K562 (cell line): ENCODE measurements at regions not wholly inside any gene's neighbourhood (a gene's known extent, or its start where the extent isn't known, plus 50 kb on each side); places are given as distances from the start of the nearest gene placed in this dataset.

ENCODE experiments used
- ATAC-seq: fragments of 200-7000 bp; cut with Tn5 transposase; 3 replicates; pipeline ENCODE4 v1.9.1; 2020; ENCODE audit warnings: moderate library complexity
- BruUV-seq: library from RNA; stranded (reverse); fragments of 400-500 nt; replicated peaks from 2 replicates; lab custom pipeline; 2021; lab: Mats Ljungman, UMichigan
- CTCF ChIA-PET: fragments of 300-600 bp; formaldehyde crosslinking; extraction: SDS; loops from one replicate; lab custom pipeline; 2021; ENCODE audit warnings: low intra/inter-chr PET ratio; lab: Yijun Ruan, JAX
- POLR2A ChIA-PET: fragments of 300-600, 350-650 bp; sonication (Branson Sonifier 250); formaldehyde crosslinking; extraction: SDS; loops from one replicate; lab custom pipeline; 2021; ENCODE audit warnings: antibody characterized with exemption, inconsistent platforms; lab: Yijun Ruan, JAX
- DNase-seq, 4 experiments: peaks; one replicate each; pipeline versions ENCODE4 v3.0.0 to v3.0.0-alpha.2; 2011 to 2018; ENCODE audit warnings: low spot score in 3 of 4, mixed read lengths in 3 of 4; ENCODE audit errors: extremely low read depth in 1 of 4
- FAIRE-seq: peaks from 2 replicates; lab custom pipeline; 2011; peaks lifted over from hg19 to GRCh38; lab: Jason Lieb, UNC
- H2AFZ ChIP-seq: 2 replicates; pipeline ENCODE4 v1.6.0; 2011; ENCODE audit warnings: low read depth, low read length, control low read depth, inconsistent platforms
- H3K27ac ChIP-seq: fragments of 200-600 bp; 3 replicates; pipeline ENCODE4 v1.8.0; 2011; ENCODE audit warnings: low read depth, mild to moderate bottlenecking, control low read depth, inconsistent platforms, low read length, moderate library complexity, mixed read lengths; ENCODE audit errors: extremely low read depth
- H3K27me3 ChIP-seq, 2 experiments: fragments of 300-600 bp in 1 of 2; 2 replicates in 1 of 2; 3 replicates in 1 of 2; pipeline versions ENCODE4 v1.6.0 to v1.8.0; 2011; ENCODE audit warnings: inconsistent platforms in 2 of 2, low read length in 2 of 2, mild to moderate bottlenecking in 1 of 2, mixed read lengths in 1 of 2, moderate library complexity in 1 of 2; ENCODE audit not compliant: control insufficient read depth in 2 of 2, insufficient read depth in 2 of 2
- H3K36me3 ChIP-seq: fragments of 300-600 bp; 3 replicates; pipeline ENCODE4 v1.8.0; 2011; ENCODE audit warnings: mild to moderate bottlenecking, low read length, inconsistent platforms; ENCODE audit not compliant: control insufficient read depth, insufficient read depth
- H3K4me1 ChIP-seq, 2 experiments: fragments of 200-600 bp in 1 of 2; replicated peaks in 1 of 2; 2 replicates in 1 of 2; 3 replicates in 1 of 2; pipeline versions ENCODE4 v1.5.1 to v1.8.0; 2011; ENCODE audit warnings: inconsistent platforms in 2 of 2, low read length in 2 of 2, mild to moderate bottlenecking in 1 of 2, mixed read lengths in 1 of 2, moderate library complexity in 1 of 2; ENCODE audit not compliant: control insufficient read depth in 2 of 2, insufficient read depth in 2 of 2
- H3K4me2 ChIP-seq: 2 replicates; pipeline ENCODE4 v1.6.1; 2011; ENCODE audit warnings: low read length, control low read depth, inconsistent platforms, mixed read lengths; ENCODE audit not compliant: insufficient read depth
- H3K4me3 ChIP-seq: fragments of 200-600 bp; sonication (generic), shearing (Covaris generic); 2 replicates; pipeline ENCODE4 v1.5.1; 2016; ENCODE audit warnings: control low read depth, inconsistent platforms
- H3K79me2 ChIP-seq: fragments of 200-600 bp; 3 replicates; pipeline ENCODE4 v1.8.0; 2011; ENCODE audit warnings: low read length, inconsistent platforms; ENCODE audit not compliant: control insufficient read depth, insufficient read depth
- H3K9ac ChIP-seq, 2 experiments: 2 replicates each; pipeline versions ENCODE4 v1.6.0 to v1.6.1; 2011; ENCODE audit warnings: low read depth in 2 of 2, low read length in 2 of 2, control low read depth in 1 of 2, inconsistent platforms in 1 of 2, mild to moderate bottlenecking in 1 of 2, mixed read lengths in 1 of 2; ENCODE audit not compliant: insufficient read depth in 1 of 2
- H3K9me1 ChIP-seq: one replicate; pipeline ENCODE4 v1.6.0; 2011; ENCODE audit warnings: inconsistent platforms, mild to moderate bottlenecking, low read length, moderate library complexity; ENCODE audit not compliant: control insufficient read depth, insufficient read depth
- H3K9me3 ChIP-seq: replicated peaks from 2 replicates; pipeline ENCODE4 v1.5.1; 2011; ENCODE audit warnings: low read depth, low read length, inconsistent platforms; ENCODE audit not compliant: control insufficient read depth, insufficient read depth
- H4K20me1 ChIP-seq: replicated peaks from 2 replicates; pipeline ENCODE4 v1.6.1; 2011; ENCODE audit warnings: low read length, inconsistent platforms, mixed read lengths; ENCODE audit not compliant: control insufficient read depth, insufficient read depth
- BHLHE40 ChIP-seq: IDR thresholded peaks from 2 replicates; pipeline ENCODE4 v1.6.1; 2011; ENCODE audit warnings: low read length, improper control_type of control experiment
- C11orf30 ChIP-seq: fragments of 450-650 bp; IDR thresholded peaks from 2 replicates; pipeline ENCODE4 v1.6.1; 2016; ENCODE audit warnings: low read depth, mild to moderate bottlenecking
- DIDO1 ChIP-seq: fragments of 450-650 bp; IDR thresholded peaks from 2 replicates; pipeline ENCODE4 v1.6.1; 2016; ENCODE audit warnings: low read depth, missing biosample characterization, missing genetic modification characterization
- FOXK1 ChIP-seq: sonication (generic); formaldehyde crosslinking; IDR thresholded peaks from 2 replicates; pipeline ENCODE4 v1.8.0; 2022; ENCODE audit warnings: missing genetic modification reagents, mild to moderate bottlenecking, borderline replicate concordance
- PYGO2 ChIP-seq: fragments of 450-650 bp; IDR thresholded peaks from 2 replicates; pipeline ENCODE4 v1.6.1; 2016; ENCODE audit warnings: mild to moderate bottlenecking, missing genetic modification characterization, moderate library complexity, missing compliant biosample characterization
- SAFB ChIP-seq: fragments of 200-400 bp; formaldehyde crosslinking; IDR thresholded peaks from 2 replicates; pipeline ENCODE4 v1.6.1; 2017; ENCODE audit warnings: low read depth, low read length, borderline replicate concordance
- SIX5 ChIP-seq, 2 experiments: IDR thresholded peaks; 2 replicates each; pipeline ENCODE4 v1.6.1; 2011; ENCODE audit warnings: low read length in 2 of 2, borderline replicate concordance in 1 of 2, low read depth in 1 of 2, mild to moderate bottlenecking in 1 of 2, moderate library complexity in 1 of 2; ENCODE audit not compliant: insufficient read depth in 1 of 2
- ZFPM2 ChIP-seq: fragments of 250-450 bp; sonication (Bioruptor Pico); IDR thresholded peaks from 2 replicates; pipeline ENCODE4 v1.5.1; 2022; ENCODE audit warnings: mild to moderate bottlenecking
- ZNF316 ChIP-seq: fragments of 450-650 bp; IDR thresholded peaks from 2 replicates; pipeline ENCODE4 v1.6.1; 2016
- ZNF79 ChIP-seq: fragments of 250-450 bp; sonication (Bioruptor Pico); IDR thresholded peaks from 2 replicates; pipeline ENCODE4 v1.4.0; 2020; ENCODE audit warnings: low read depth, mild to moderate bottlenecking, moderate library complexity
- WGBS: fragments of 100-300 bp; shearing (Covaris generic); methylation state at CpG from one replicate; pipeline ENCODE4 v1.1.6; 2016; ENCODE audit warnings: low coverage, mixed read lengths; ENCODE audit not compliant: insufficient coverage; ENCODE audit errors: missing lambda C conversion rate; 5-methylcytosine and 5-hydroxymethylcytosine counted together
- in situ Hi-C: fragments of 300-500 bp; cut with MboI; formaldehyde crosslinking; loops from 4 replicates; pipeline ENCODE4 v1.15.0; 2018; ENCODE audit warnings: inconsistent platforms, mixed read lengths
- intact Hi-C: fragments of 100-400 bp; cut with micrococcal nuclease; formaldehyde crosslinking; loops from 2 replicates; pipeline ENCODE4 v1.14.2; 2022
- TF ChIP-seq, protein P1 (sequence below): fragments of 250-450 bp; sonication (Bioruptor Pico); IDR thresholded peaks from 2 replicates; pipeline ENCODE4 v1.5.0; 2022; ENCODE audit warnings: mild to moderate bottlenecking
- TF ChIP-seq, protein P2 (sequence below): fragments of 250-450 bp; sonication (Bioruptor Pico); IDR thresholded peaks from 2 replicates; pipeline ENCODE4 v1.4.0; 2020; ENCODE audit warnings: mild to moderate bottlenecking

DNA sequence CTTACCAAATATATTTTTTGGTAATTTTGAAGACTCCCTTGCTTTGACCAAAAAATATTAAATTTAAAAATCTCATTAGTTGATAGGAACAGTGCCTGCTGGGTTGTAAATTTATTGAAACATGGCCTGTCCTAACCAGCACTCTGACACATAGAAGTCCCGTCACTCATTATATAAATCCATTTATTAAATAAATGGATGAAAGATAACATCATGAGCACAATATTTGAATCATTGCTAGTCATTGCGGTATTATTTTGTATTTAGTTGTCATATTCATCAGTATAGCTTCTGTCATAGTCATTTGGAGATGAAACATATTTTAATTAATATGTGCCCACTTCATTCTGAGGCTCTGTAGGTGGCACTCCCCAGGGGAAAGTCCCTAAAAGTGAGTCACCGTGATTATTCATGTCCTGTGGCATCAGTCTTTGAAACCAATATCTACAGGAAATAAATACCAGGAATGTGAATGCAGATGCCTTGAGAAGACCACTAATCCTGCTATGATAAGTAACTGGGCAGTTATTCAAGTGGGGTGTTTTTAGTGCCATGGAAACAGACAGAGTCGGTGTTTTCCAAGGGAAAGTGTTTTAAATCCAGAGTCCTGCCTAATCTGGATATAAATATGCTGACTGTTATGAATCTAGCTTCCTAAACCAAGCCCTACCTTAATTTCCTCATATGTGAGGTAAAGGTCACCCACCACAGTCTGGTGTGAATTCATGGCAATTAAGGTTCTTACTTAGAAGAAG is 302.0 kb downstream of the DUSP10 start:
- Histone ChIP-seq H3K27ac (no peak overlapping the region), H3K9me1 (no peaks in the 10 kb centered on the region), H3K36me3 (no peaks in the 10 kb centered on the region), H3K27me3 (no peaks in the 10 kb centered on the region), H3K9ac (no peak overlapping the region), H3K9me3 (no peaks in the 10 kb centered on the region), H3K4me2 (no peak overlapping the region), H3K4me1 (no peaks in the 10 kb centered on the region), H4K20me1 (no peaks in the 10 kb centered on the region), H2AFZ (no peak overlapping the region), H3K79me2 (no peaks in the 10 kb centered on the region), H3K4me3 (no peak overlapping the region)
- FAIRE-seq (no peak), ATAC-seq (no peak), DNase-seq (no peak)
- CTCF ChIA-PET: no interaction called here
- TF ChIP-seq, protein P1, sequence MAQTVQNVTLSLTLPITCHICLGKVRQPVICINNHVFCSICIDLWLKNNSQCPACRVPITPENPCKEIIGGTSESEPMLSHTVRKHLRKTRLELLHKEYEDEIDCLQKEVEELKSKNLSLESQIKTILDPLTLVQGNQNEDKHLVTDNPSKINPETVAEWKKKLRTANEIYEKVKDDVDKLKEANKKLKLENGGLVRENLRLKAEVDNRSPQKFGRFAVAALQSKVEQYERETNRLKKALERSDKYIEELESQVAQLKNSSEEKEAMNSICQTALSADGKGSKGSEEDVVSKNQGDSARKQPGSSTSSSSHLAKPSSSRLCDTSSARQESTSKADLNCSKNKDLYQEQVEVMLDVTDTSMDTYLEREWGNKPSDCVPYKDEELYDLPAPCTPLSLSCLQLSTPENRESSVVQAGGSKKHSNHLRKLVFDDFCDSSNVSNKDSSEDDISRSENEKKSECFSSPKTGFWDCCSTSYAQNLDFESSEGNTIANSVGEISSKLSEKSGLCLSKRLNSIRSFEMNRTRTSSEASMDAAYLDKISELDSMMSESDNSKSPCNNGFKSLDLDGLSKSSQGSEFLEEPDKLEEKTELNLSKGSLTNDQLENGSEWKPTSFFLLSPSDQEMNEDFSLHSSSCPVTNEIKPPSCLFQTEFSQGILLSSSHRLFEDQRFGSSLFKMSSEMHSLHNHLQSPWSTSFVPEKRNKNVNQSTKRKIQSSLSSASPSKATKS: no peak
- TF ChIP-seq DIDO1 (tag) (no peak), ZFPM2 (no peak), ZNF316 (peak; percentile 32; the same call in 1 of the 2 replicates), SAFB (no peak), C11orf30 (peak; percentile 34; the same call in 1 of the 2 replicates), PYGO2 (tag) (no peak), SIX5 (IDR thresholded peaks at IDR 0.05; ENCODE audit: borderline replicate concordance in 1 of 2, insufficient read depth in 1 of 2, low read depth in 1 of 2, low read length in 2 of 2) (no peak), ZNF79 (CRISPR knock-in tag) (no peak), FOXK1 (no peak), BHLHE40 (no peak)
- TF ChIP-seq, protein P2, sequence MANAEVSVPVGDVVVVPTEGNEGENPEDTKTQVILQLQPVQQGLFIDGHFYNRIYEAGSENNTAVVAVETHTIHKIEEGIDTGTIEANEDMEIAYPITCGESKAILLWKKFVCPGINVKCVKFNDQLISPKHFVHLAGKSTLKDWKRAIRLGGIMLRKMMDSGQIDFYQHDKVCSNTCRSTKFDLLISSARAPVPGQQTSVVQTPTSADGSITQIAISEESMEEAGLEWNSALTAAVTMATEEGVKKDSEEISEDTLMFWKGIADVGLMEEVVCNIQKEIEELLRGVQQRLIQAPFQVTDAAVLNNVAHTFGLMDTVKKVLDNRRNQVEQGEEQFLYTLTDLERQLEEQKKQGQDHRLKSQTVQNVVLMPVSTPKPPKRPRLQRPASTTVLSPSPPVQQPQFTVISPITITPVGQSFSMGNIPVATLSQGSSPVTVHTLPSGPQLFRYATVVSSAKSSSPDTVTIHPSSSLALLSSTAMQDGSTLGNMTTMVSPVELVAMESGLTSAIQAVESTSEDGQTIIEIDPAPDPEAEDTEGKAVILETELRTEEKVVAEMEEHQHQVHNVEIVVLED (CRISPR knock-in tag): no peak
- 3% methylated on average over 4 of the region's 4 CpGs for WGBS
- in situ Hi-C loops: loop anchor here (10.0 kb wide), 1 partner anchor 625 kb away; no protein-coding TSS in a partner anchor
- intact Hi-C loops: loop anchor here (5.0 to 10.0 kb wide), 2 partner anchors 178 to 765 kb away; no protein-coding TSS in a partner anchor
- POLR2A ChIA-PET: no interaction called here
- BruUV-seq: no TSS peak
